ENCODE measurements at regions not wholly inside any gene's neighbourhood (a gene's known extent, or its start where the extent isn't known, plus 50 kb on each side); places are given as distances from the start of the nearest gene placed in this dataset.

DNA sequence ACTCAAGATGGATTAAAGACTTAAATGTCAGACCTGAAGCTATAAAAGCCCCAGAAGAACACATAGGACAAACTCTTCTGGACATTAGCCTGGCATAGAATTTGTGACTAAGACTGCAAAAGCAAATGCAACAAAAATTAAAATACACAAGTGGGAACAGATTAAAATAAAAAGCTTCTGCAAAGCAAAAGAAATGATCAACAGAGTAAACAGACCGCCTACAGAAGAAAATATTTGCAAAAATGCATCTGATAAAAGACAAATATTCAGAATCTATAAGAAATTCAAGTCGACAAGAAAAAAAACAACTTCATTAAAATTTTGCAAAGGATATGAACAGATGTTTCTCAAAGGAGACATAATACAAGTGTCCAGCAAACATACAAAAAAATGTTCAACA is 537.8 kb downstream of the SLITRK1 start (continued):
- TF ChIP-seq, protein P1, sequence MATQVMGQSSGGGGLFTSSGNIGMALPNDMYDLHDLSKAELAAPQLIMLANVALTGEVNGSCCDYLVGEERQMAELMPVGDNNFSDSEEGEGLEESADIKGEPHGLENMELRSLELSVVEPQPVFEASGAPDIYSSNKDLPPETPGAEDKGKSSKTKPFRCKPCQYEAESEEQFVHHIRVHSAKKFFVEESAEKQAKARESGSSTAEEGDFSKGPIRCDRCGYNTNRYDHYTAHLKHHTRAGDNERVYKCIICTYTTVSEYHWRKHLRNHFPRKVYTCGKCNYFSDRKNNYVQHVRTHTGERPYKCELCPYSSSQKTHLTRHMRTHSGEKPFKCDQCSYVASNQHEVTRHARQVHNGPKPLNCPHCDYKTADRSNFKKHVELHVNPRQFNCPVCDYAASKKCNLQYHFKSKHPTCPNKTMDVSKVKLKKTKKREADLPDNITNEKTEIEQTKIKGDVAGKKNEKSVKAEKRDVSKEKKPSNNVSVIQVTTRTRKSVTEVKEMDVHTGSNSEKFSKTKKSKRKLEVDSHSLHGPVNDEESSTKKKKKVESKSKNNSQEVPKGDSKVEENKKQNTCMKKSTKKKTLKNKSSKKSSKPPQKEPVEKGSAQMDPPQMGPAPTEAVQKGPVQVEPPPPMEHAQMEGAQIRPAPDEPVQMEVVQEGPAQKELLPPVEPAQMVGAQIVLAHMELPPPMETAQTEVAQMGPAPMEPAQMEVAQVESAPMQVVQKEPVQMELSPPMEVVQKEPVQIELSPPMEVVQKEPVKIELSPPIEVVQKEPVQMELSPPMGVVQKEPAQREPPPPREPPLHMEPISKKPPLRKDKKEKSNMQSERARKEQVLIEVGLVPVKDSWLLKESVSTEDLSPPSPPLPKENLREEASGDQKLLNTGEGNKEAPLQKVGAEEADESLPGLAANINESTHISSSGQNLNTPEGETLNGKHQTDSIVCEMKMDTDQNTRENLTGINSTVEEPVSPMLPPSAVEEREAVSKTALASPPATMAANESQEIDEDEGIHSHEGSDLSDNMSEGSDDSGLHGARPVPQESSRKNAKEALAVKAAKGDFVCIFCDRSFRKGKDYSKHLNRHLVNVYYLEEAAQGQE (tag by site-specific recombination; IDR thresholded peaks at IDR 0.05) = no peak
- no peak for TF ChIP-seq ZNF354C (tag by site-specific recombination; IDR thresholded peaks at IDR 0.05; ENCODE audit: borderline replicate concordance, low read depth)
- TF ChIP-seq ZNF202 (tag by site-specific recombination; IDR thresholded peaks at IDR 0.05; ENCODE audit: borderline replicate concordance) = no peak
- TF ChIP-seq, protein P2, sequence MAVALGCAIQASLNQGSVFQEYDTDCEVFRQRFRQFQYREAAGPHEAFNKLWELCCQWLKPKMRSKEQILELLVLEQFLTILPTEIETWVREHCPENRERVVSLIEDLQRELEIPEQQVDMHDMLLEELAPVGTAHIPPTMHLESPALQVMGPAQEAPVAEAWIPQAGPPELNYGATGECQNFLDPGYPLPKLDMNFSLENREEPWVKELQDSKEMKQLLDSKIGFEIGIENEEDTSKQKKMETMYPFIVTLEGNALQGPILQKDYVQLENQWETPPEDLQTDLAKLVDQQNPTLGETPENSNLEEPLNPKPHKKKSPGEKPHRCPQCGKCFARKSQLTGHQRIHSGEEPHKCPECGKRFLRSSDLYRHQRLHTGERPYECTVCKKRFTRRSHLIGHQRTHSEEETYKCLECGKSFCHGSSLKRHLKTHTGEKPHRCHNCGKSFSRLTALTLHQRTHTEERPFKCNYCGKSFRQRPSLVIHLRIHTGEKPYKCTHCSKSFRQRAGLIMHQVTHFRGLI (tag by site-specific recombination; IDR thresholded peaks at IDR 0.05) = no peak
- TF ChIP-seq, protein P3, sequence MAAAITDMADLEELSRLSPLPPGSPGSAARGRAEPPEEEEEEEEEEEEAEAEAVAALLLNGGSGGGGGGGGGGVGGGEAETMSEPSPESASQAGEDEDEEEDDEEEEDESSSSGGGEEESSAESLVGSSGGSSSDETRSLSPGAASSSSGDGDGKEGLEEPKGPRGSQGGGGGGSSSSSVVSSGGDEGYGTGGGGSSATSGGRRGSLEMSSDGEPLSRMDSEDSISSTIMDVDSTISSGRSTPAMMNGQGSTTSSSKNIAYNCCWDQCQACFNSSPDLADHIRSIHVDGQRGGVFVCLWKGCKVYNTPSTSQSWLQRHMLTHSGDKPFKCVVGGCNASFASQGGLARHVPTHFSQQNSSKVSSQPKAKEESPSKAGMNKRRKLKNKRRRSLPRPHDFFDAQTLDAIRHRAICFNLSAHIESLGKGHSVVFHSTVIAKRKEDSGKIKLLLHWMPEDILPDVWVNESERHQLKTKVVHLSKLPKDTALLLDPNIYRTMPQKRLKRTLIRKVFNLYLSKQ (tag by site-specific recombination; IDR thresholded peaks at IDR 0.05; ENCODE audit: borderline replicate concordance) = no peak

DNA sequence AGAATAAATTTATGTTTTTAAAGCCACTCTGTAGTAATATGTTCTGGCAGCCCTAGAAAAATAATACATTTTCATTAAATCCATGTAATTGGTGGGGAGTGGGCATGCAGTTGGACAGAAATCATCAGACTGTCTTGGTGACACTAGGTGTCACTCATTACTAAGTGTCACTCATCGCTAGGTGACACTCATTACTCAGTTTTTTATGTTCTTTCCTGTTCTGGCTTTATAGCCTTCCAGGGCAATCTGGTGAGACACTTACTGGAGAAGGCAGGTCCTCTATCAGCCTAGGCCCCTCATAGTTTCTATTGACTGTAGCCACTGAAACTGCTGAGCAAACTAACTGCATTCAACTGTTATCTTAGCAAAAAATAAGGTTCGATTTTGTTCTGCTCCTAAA is 542.1 kb downstream of the SLITRK1 start:
- Histone ChIP-seq H3K36me3 (ENCODE audit: control insufficient read depth in 2 of 2, insufficient read depth in 1 of 2, low read length in 2 of 2) (no peaks in the 10 kb centered on the region), H3K4me3 (ENCODE audit: low read depth, low read length) (no peak overlapping the region), H3K27ac (ENCODE audit: extremely low read depth, low read depth, low read length) (no peak overlapping the region), H3K4me1 (ENCODE audit: control insufficient read depth, insufficient read depth, low read length) (no peaks in the 10 kb centered on the region), H3K9me3 (ENCODE audit: control insufficient read depth, insufficient read depth, low read depth, low read length) (no peaks in the 10 kb centered on the region)
- ChIA-PET POLR2A (no interaction called here), CTCF (no interaction called here)
- TF ChIP-seq, protein P4, sequence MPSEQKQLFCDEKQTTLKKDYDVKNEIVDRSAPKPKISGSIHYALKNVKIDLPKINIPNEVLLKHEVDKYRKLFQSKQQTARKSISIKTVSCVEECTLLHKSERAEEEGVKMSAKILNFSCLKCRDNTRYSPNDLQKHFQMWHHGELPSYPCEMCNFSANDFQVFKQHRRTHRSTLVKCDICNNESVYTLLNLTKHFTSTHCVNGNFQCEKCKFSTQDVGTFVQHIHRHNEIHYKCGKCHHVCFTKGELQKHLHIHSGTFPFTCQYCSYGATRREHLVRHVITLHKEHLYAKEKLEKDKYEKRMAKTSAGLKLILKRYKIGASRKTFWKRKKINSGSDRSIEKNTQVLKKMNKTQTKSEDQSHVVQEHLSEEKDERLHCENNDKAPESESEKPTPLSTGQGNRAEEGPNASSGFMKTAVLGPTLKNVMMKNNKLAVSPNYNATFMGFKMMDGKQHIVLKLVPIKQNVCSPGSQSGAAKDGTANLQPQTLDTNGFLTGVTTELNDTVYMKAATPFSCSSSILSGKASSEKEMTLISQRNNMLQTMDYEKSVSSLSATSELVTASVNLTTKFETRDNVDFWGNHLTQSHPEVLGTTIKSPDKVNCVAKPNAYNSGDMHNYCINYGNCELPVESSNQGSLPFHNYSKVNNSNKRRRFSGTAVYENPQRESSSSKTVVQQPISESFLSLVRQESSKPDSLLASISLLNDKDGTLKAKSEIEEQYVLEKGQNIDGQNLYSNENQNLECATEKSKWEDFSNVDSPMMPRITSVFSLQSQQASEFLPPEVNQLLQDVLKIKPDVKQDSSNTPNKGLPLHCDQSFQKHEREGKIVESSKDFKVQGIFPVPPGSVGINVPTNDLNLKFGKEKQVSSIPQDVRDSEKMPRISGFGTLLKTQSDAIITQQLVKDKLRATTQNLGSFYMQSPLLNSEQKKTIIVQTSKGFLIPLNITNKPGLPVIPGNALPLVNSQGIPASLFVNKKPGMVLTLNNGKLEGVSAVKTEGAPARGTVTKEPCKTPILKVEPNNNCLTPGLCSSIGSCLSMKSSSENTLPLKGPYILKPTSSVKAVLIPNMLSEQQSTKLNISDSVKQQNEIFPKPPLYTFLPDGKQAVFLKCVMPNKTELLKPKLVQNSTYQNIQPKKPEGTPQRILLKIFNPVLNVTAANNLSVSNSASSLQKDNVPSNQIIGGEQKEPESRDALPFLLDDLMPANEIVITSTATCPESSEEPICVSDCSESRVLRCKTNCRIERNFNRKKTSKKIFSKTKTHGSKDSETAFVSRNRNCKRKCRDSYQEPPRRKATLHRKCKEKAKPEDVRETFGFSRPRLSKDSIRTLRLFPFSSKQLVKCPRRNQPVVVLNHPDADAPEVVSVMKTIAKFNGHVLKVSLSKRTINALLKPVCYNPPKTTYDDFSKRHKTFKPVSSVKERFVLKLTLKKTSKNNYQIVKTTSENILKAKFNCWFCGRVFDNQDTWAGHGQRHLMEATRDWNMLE (tag by site-specific recombination; conservative IDR thresholded peaks at IDR 0.05; ENCODE audit: low read depth) = no peak
- no peak for TF ChIP-seq ZNF624 (tag by site-specific recombination; IDR thresholded peaks at IDR 0.05)
- TF ChIP-seq ZNF529 (tag by site-specific recombination; IDR thresholded peaks at IDR 0.05; ENCODE audit: insufficient replicate concordance) = no peak
- no peak for TF ChIP-seq ZNF610 (tag by site-specific recombination; IDR thresholded peaks at IDR 0.05; ENCODE audit: borderline replicate concordance)
- TF ChIP-seq, protein P5, sequence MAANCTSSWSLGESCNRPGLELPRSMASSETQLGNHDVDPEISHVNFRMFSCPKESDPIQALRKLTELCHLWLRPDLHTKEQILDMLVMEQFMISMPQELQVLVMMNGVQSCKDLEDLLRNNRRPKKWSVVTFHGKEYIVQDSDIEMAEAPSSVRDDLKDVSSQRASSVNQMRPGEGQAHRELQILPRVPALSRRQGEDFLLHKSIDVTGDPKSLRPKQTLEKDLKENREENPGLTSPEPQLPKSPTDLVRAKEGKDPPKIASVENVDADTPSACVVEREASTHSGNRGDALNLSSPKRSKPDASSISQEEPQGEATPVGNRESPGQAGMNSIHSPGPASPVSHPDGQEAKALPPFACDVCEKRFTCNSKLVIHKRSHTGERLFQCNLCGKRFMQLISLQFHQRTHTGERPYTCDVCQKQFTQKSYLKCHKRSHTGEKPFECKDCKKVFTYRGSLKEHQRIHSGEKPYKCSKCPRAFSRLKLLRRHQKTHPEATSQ (tag by site-specific recombination; IDR thresholded peaks at IDR 0.05) = no peak
- no peak for TF ChIP-seq ZNF837 (tag by site-specific recombination; IDR thresholded peaks at IDR 0.05)
- TF ChIP-seq, protein P6, sequence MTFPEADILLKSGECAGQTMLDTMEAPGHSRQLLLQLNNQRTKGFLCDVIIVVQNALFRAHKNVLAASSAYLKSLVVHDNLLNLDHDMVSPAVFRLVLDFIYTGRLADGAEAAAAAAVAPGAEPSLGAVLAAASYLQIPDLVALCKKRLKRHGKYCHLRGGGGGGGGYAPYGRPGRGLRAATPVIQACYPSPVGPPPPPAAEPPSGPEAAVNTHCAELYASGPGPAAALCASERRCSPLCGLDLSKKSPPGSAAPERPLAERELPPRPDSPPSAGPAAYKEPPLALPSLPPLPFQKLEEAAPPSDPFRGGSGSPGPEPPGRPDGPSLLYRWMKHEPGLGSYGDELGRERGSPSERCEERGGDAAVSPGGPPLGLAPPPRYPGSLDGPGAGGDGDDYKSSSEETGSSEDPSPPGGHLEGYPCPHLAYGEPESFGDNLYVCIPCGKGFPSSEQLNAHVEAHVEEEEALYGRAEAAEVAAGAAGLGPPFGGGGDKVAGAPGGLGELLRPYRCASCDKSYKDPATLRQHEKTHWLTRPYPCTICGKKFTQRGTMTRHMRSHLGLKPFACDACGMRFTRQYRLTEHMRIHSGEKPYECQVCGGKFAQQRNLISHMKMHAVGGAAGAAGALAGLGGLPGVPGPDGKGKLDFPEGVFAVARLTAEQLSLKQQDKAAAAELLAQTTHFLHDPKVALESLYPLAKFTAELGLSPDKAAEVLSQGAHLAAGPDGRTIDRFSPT (tag by site-specific recombination; IDR thresholded peaks at IDR 0.05) = no peak
